H1 (cell line): ENCODE measurements at regions not wholly inside any gene's neighbourhood (a gene's known extent, or its start where the extent isn't known, plus 50 kb on each side); places are given as distances from the start of the nearest gene placed in this dataset.

Source experiments
- BACH1 ChIP-seq: IDR thresholded peaks from 2 replicates; pipeline ENCODE4 v1.6.1; 2012; ENCODE audit warnings: low read length, improper control_type of control experiment
- E2F6 ChIP-seq: IDR thresholded peaks from 2 replicates; pipeline ENCODE4 v1.6.1; 2012; ENCODE audit warnings: inconsistent platforms
- EP300 ChIP-seq, 2 experiments: IDR thresholded peaks; 1 replicate in 1 of 2; 2 replicates in 1 of 2; pipeline ENCODE4 v1.6.1; 2011 to 2012; ENCODE audit warnings: low read depth in 2 of 2, low read length in 2 of 2, mild to moderate bottlenecking in 2 of 2, borderline replicate concordance in 1 of 2, inconsistent platforms in 1 of 2, moderate library complexity in 1 of 2
- JUN ChIP-seq: IDR thresholded peaks from 2 replicates; pipeline ENCODE4 v1.6.1; 2011; ENCODE audit warnings: low read depth, mild to moderate bottlenecking, improper control_type of control experiment, low read length
- MAX ChIP-seq: IDR thresholded peaks from 2 replicates; pipeline ENCODE4 v1.6.1; 2012; ENCODE audit warnings: inconsistent platforms
- RNF2 ChIP-seq: fragments of 200-900, 300-1000 bp; sonication (generic); IDR thresholded peaks from 2 replicates; pipeline ENCODE4 v1.7.1; 2016; ENCODE audit warnings: borderline replicate concordance, low read depth, mild to moderate bottlenecking, antibody characterized with exemption, low read length; ENCODE audit not compliant: poor library complexity, severe bottlenecking; ENCODE audit errors: missing control alignments
- SRF ChIP-seq: IDR thresholded peaks from 2 replicates; pipeline ENCODE4 v1.6.1; 2011; ENCODE audit warnings: mild to moderate bottlenecking, low read depth, low read length, moderate library complexity
- TBP ChIP-seq: IDR thresholded peaks from 2 replicates; pipeline ENCODE4 v1.6.1; 2011; ENCODE audit warnings: low read depth, low read length, improper control_type of control experiment

GRCh38 chr6:168884646-168885086, 369.0 kb downstream of the THBS2 start (continued):
- TF ChIP-seq EP300 (IDR thresholded peaks at IDR 0.05; ENCODE audit: borderline replicate concordance in 1 of 2, low read depth in 2 of 2, low read length in 2 of 2) (0 out of 3 replicates have a peak, but pooled peaks of 1 of the 2 experiments have one; percentile 24), TBP (no peak), BACH1 (no peak; the same call in 1 of the 2 replicates), JUN (no peak), E2F6 (peak; percentile 98), SRF (no peak), RNF2 (no peak), MAX (peak; percentile 88)
